ENCODE measurements at regions not wholly inside any gene's neighbourhood (a gene's known extent, or its start where the extent isn't known, plus 50 kb on each side); places are given as distances from the start of the nearest gene placed in this dataset.
A peak's percentile ranks its signal among the peaks of the same experiment; 100 is the strongest.

GRCh38 chr9:126127591-126127990 is 199.0 kb upstream of the MVB12B start:
- no peak for DNase-seq

DNA sequence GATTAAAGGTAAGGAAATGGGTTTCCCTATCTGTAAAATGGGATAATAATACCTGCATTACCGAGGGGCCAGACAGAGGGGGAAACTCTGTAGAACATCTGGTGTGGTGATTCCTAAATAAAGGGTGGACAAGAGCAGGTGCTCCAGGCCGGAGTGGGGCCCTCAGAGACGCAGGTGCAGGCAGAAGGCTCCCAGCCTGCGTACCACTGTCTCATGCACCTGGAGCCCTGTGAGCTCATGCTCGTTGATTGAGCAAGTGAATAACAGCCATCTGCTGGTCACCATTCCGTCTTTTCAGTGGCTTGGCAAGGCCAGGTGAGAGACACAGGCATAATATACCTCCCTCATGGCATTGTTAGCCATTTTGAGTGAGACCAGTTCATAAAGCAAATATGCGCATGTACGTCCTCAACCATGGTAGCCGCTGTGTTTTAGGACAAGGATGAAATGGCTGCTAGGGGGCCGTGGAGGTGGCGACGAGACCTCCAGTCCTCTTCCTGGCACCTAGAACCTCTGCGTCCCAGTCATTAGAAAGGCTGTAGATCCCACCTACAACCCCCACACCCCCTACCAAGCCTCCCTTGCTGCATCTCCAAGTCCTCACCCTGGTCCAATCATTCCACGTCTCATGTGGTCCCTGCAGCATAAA is 198.0 kb upstream of the MVB12B start:
- no peak for DNase-seq

DNA sequence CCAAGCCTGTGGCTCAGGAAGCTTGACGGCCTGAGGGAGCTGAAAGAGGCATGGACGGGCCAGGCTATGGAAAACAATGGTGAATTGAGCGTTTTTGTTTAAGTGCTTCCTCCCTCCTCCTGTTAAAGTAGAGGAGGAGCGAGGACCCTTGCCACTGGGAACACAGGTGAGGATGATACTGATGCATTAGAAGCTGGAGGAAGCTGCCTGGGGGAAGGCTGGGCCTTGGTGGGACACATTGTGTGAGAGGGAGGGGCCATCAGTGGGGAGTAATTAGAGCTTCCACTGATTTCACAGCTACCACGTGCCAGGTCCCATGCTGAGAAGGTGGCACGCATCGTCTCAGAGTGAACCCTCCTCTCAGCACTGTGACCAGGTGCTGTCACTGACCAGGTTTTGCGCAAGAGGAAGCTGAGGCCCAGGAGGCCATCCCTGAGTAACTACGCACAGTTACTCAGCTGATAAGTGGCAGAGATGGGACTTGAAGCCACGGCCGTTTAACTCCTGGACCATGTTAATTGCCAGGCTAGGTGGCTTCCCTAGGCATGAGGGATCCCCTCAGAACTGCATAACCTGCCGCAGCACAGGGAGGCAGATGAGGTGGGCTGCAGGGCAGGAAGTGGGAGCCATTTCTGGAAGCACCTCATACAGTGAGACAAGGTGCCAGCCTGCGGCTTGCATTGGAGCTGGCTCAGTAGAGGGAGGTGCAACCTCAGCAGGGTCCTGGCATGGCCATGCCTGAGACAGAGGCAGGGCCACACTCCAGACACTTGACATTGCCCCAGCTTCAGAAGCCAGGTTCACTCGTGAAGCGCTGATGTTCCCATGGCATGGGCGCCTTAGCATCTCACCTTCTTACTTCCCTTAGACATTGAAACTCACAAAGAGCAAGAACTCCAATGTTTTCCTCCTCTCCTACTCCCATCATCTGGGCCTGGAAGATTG is 195.3 kb upstream of the MVB12B start:
- DNase-seq: no peak

DNA sequence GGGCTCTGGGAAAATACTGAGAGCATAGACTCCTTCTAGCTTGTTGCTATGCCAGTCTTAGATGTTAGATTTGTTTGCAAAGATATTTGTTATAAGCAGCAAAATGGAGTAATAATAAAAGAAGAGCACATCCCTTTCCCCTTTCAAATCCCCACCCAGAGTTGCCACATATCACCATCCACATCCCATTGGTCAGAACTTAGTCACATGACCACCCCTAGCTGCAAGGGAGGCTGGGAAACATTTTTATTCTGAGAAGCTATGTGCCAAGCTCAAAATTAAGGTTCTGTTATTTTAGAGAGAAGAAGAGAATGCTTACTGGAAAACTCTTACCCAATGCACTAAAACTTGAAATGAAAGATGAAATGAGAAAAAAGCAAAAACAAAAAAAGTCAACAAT is 193.9 kb upstream of the MVB12B start:
- DNase-seq: no peak

GRCh38 chr9:126144196-126144595 is 182.4 kb upstream of the MVB12B start:
- DNase-seq: no peak

GRCh38 chr9:126144603-126145456 is 181.8 kb upstream of the MVB12B start:
- DNase-seq: no peak

GRCh38 chr9:126145887-126146253 is 180.8 kb upstream of the MVB12B start:
- no peak for DNase-seq

- peak in 1 of 2 experiments; percentile 31 for DNase-seq
Measured at GRCh38 chr9:126146254-126147145, 180.1 kb upstream of the MVB12B start.

GRCh38 chr9:126147186-126147935 is 179.3 kb upstream of the MVB12B start:
- DNase-seq: no peak

GRCh38 chr9:126147936-126148870 is 178.4 kb upstream of the MVB12B start:
- DNase-seq: no peak

DNA sequence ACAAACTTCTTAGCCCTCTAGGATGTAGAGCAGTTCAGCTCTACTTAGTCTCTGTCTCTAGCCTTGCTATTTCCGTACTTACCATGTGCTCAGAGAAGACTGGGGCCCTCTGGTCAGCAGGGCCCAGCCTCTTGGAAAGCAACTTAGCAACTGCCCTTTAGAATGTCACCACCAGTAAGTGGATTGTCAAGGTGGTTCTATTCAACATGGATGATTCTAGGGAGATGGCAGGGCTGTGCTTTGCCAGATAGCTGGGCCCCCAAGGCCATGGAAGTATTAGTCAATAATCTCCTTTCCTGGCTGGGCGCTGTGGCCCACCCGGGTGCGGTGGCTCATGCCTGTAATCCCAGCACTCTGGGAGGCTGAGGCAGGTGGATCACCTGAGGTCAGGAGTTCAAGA is 177.6 kb upstream of the MVB12B start:
- no peak for DNase-seq

DNA sequence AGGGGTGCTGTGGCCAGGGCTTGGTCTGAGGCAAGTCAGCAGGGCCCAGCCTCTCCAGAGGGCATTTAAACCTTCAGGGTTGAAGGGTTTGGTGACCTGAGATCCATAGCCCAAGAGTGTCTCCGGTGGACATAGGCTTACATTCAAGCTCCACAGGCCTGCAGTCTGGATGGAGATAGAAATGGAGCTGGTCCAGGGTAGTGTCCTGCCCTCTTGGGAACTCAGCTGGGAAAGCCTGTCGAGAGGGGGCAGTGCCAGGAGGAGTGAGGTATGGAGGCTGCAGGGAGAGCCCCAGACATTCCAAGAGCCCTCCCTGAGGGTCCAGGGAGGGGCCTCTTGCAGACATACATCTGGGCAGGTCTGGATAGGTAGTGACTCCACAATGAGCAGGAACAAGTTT is 177.0 kb upstream of the MVB12B start:
- DNase-seq: no peak

DNA sequence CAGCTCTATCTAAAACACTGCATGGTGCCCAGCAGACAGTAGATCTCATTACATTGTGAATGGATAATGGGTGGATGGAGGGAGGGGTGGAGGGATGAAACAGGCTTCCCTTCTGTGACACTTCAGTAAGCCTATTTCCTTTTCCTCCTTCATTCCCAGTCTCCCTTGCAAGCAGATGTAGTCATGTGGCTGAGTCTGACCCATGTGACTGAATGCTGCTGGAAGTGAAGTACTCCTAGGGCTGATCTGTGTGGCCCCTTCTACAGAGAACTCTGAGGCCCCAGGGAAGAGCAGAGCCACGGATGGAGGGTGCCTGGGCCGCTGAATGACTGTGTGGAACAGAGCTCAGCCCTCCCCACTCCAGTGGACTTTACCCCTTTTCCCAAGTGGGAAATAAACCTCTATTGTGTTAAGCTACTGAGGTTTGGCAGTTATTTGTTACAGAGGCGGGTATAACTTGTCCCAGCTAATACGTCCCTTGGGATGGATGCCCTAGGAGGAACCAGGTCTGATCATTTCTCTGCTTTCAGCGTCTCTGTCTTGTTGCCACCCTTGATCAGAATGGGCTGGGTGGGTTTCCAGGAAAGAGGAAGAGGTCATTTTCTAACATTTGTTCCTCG is 176.1 kb upstream of the MVB12B start:
- no peak for DNase-seq

- DNase-seq: no peak
Measured at GRCh38 chr9:126151031-126151685, 175.5 kb upstream of the MVB12B start.

GRCh38 chr9:126151686-126152134 is 174.9 kb upstream of the MVB12B start:
- no peak for DNase-seq

GRCh38 chr9:126152622-126153362 is 173.8 kb upstream of the MVB12B start:
- no peak for DNase-seq

- no peak for DNase-seq
Measured at GRCh38 chr9:126153382-126153781, 173.2 kb upstream of the MVB12B start.

- DNase-seq: no peak
Measured at GRCh38 chr9:126154182-126154827, 172.3 kb upstream of the MVB12B start.
